Epithelial cell of proximal tubule (primary cell): ENCODE measurements at regions not wholly inside any gene's neighbourhood (a gene's known extent, or its start where the extent isn't known, plus 50 kb on each side); places are given as distances from the start of the nearest gene placed in this dataset.
"Not testable (repeated sequence)": the region's sequence is repeated elsewhere in the genome, so short reads cannot be mapped to it uniquely, and the experiment has no call there.

Experiments used
- DNase-seq: peaks from one replicate; pipeline ENCODE4 v3.0.0-alpha.2; 2011; ENCODE audit warnings: low read depth
- H3K4me3 ChIP-seq: 2 replicates; pipeline ENCODE4 v1.5.1; 2011; ENCODE audit warnings: low read depth, mild to moderate bottlenecking, low read length
- CTCF ChIP-seq: conservative IDR thresholded peaks from 2 replicates; pipeline ENCODE4 v1.5.1; 2012; ENCODE audit warnings: low read depth, mild to moderate bottlenecking, low read length

DNA sequence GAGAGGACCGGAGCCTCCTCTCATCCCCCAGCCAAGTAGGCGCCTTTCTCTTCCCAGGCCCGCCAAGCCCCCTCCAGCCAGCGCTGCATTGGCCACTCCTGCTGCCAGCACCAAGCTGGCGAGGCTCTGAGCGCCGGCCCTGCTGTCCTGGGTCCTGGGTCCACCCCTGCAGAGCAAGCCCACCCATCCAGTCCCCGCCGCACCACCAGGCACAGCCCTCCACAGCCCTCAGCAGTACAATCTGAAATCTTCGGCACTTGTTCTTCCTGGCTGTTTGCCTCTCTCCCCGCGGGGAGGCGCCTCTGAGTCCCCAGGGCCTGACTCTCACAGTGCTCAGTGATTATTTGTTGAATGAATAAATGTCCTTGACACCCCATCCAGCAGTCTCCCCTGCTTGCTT, 236.4 kb upstream of the SGCG start:
- DNase-seq: no peak
- TF ChIP-seq CTCF: no peak
- H3K4me3 ChIP-seq: no peak overlapping the region

DNA sequence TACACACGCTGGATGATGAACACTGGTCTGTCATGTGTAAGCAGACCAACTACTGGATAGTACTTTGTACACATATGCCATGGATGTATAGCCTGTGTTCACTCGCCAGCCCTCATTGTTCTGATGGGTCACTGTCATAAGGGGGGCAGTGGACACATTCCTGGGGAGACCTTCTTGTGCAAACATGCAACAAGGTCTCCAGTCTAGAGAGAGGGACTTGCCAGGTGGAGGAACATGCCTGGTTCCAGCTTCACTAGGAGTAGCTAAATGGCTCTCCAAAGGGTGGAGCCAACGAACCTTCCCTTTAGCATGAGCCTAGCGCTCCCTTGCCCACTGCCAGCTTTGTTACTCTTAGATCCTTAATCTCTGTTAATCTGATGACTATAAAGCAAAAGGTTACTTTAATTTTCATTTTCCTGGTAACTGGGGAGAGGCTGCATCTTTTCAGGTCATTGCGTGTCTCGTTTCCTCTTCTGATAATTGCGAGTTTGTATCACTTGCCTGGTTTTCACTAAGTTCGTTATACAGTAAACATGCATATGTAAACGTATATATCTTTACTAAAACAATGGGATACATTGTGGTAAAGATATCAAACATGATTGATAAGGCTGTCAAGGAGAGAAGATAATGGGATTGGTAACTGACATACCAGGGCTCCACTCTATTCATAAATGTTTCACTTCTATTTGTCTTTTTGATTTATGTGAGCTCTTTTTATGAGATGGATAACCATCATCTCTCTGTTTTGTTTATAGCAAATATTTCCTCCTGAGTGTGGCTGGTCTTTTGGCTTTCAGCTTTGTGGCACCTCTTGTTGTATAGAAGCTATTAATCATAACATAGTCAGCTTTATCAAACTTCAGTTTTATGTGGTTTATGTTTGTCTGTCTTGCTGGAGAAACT, 235.2 kb upstream of the SGCG start:
- no peak for DNase-seq
- no peak for TF ChIP-seq CTCF
- no peak overlapping the region for H3K4me3 ChIP-seq

GRCh38 chr13:22948421-22948820, 232.4 kb upstream of the SGCG start:
- no peak for DNase-seq
- no peak for TF ChIP-seq CTCF
- no peak overlapping the region for H3K4me3 ChIP-seq

DNA sequence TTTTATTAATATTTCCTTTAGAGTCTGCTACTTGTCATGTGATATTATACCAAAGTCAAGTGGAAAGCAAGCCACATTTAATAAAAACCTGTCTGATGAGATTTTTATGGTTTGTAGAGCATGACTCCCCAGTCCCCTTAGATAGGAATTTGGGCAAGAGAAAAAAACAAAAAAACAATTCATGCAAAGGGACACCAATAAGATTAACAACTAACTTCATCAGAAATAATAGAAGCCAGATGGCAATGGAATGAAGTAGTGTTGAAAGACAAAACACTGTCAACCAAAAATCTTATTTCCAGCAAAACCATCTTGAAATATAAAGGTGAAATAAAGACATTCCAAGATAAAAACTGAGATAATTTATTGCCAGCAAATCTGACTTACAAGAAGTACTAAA, 228.8 kb upstream of the SGCG start:
- DNase-seq, H3K4me3 ChIP-seq: not testable (repeated sequence)

DNA sequence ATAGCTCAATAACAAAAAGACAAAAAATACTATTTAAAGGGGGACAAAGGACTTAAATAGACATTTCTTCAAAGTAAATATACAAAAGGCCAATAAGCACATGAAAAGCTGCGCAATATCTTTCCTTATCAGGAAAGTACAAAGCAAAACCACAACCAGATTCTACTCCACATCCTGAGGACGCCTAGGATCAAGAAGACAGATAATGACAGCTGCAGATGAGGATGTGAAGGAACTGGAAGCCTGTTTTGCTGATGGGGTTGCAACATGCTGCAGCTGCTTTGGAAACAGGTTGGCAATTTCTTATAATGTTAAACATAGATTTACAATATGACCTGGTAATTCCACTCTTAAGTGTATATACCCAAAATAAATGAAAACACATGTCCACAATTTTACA, 225.6 kb upstream of the SGCG start:
- not testable (repeated sequence) for H3K4me3 ChIP-seq, DNase-seq

- not testable (repeated sequence) for DNase-seq, H3K4me3 ChIP-seq
These were observed 224.2 kb upstream of the SGCG start for GRCh38 chr13:22956456-22957115.

GRCh38 chr13:22959859-22960258, 220.9 kb upstream of the SGCG start:
- not testable (repeated sequence) for H3K4me3 ChIP-seq, DNase-seq

GRCh38 chr13:22960827-22961226, 220.0 kb upstream of the SGCG start:
- no peak for TF ChIP-seq CTCF
- DNase-seq: no peak
- H3K4me3 ChIP-seq: no peak overlapping the region

DNA sequence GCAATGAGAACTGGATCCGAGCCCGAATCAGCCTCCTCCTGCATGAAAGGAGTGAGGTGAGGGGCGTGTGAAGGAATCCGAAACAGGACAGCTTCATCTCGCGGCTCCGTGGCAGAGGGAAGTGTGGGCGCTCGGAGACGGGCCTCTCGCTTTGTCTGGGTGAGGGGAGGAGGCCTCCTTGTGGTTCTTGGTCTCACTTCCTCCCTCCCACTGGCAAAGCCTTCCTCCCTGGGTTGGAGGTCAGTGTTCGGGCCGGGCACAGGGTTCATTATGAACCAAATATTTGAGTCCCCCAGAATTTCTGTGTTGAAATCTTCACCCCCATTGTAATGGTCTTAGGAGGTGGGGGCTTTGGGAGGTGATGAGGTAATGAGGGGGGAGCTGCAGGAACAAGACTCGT, 219.4 kb upstream of the SGCG start:
- DNase-seq, H3K4me3 ChIP-seq: not testable (repeated sequence)
